ENCODE measurements at regions not wholly inside any gene's neighbourhood (a gene's known extent, or its start where the extent isn't known, plus 50 kb on each side); places are given as distances from the start of the nearest gene placed in this dataset.

GRCh38 chr6:113313841-113314240 is 543.3 kb upstream of the MARCKS start:
- TF ChIP-seq MYC (IDR thresholded peaks at IDR 0.05; ENCODE audit: borderline replicate concordance, low read length) (no peak), ATOH8 (CRISPR knock-in tag; IDR thresholded peaks at IDR 0.05; ENCODE audit: low read depth) (no peak), BCL3 (IDR thresholded peaks at IDR 0.05) (no peak), FOSB (CRISPR knock-in tag; IDR thresholded peaks at IDR 0.05) (no peak), PHF8 (IDR thresholded peaks at IDR 0.05; ENCODE audit: borderline replicate concordance, low read depth) (no peak), ZSCAN20 (CRISPR knock-in tag; IDR thresholded peaks at IDR 0.05) (no peak), E2F6 (IDR thresholded peaks at IDR 0.05; ENCODE audit: borderline replicate concordance, low read depth) (no peak), NR3C1 (IDR thresholded peaks at IDR 0.05) (no peak), CHD2 (IDR thresholded peaks at IDR 0.05; ENCODE audit: low read length, partially characterized antibody) (no peak), ESRRA (IDR thresholded peaks at IDR 0.05; ENCODE audit: borderline replicate concordance, low read length) (no peak), RARB (CRISPR knock-in tag; IDR thresholded peaks at IDR 0.05) (no peak), POLR2AphosphoS2 (conservative IDR thresholded peaks at IDR 0.05; ENCODE audit: low read length) (no peak), JUN (IDR thresholded peaks at IDR 0.05) (no peak), EP300 (IDR thresholded peaks at IDR 0.05) (no peak), MAZ (IDR thresholded peaks at IDR 0.05; ENCODE audit: borderline replicate concordance, low read depth, low read length) (no peak), REST (IDR thresholded peaks at IDR 0.05) (no peak), NFE2L2 (conservative IDR thresholded peaks at IDR 0.05; ENCODE audit: low read length) (no peak), PBX3 (IDR thresholded peaks at IDR 0.05) (no peak), HDAC2 (IDR thresholded peaks at IDR 0.05) (no peak)
- H3K4me1 ChIP-seq, result no peaks in the 10 kb centered on the region
- H3K27ac ChIP-seq, result no peak overlapping the region
- DNase-seq (ENCODE audit: low read depth in 1 of 2, low spot score in 1 of 2) (no peak), FAIRE-seq (no peak), ATAC-seq (no peak)
- H3K4me2 ChIP-seq, result no peak overlapping the region
- CTCF ChIA-PET, result no interaction called here
- H3K9me3 ChIP-seq, result no peaks in the 10 kb centered on the region
- WGBS (ENCODE audit: missing lambda C conversion rate), result 91% methylated on average over 1 of the region's 1 CpG
- POLR2A ChIA-PET, result no interaction called here
- no peak overlapping the region for H3K4me3 ChIP-seq

GRCh38 chr6:113315165-113315564 is 542.0 kb upstream of the MARCKS start:
- no peak for FAIRE-seq
- no peak for ATAC-seq
- Histone ChIP-seq H3K9me3 (no peaks in the 10 kb centered on the region), H3K4me3 (no peak overlapping the region), H3K27ac (no peak overlapping the region), H3K4me2 (no peak overlapping the region), H3K4me1 (no peaks in the 10 kb centered on the region)
- POLR2A ChIA-PET, result no interaction called here
- no peak for TF ChIP-seq ESRRA (IDR thresholded peaks at IDR 0.05; ENCODE audit: borderline replicate concordance, low read length)
- no peak for TF ChIP-seq ZSCAN20 (CRISPR knock-in tag; IDR thresholded peaks at IDR 0.05)
- TF ChIP-seq CHD2 (IDR thresholded peaks at IDR 0.05; ENCODE audit: low read length, partially characterized antibody), result no peak
- TF ChIP-seq EHF (CRISPR knock-in tag; IDR thresholded peaks at IDR 0.05), result no peak
- no peak for TF ChIP-seq HOXB13 (CRISPR knock-in tag; IDR thresholded peaks at IDR 0.05; ENCODE audit: low read depth)
- TF ChIP-seq ATOH8 (CRISPR knock-in tag; IDR thresholded peaks at IDR 0.05; ENCODE audit: low read depth), result no peak
- TF ChIP-seq RCOR1 (IDR thresholded peaks at IDR 0.05; ENCODE audit: low read depth, low read length), result no peak
- no peak for TF ChIP-seq CEBPB (IDR thresholded peaks at IDR 0.05)
- TF ChIP-seq MAX (IDR thresholded peaks at IDR 0.05), result no peak
- TF ChIP-seq PBX3 (IDR thresholded peaks at IDR 0.05), result no peak
- no peak for TF ChIP-seq ZC3H11A (IDR thresholded peaks at IDR 0.05)
- CTCF ChIA-PET, result no interaction called here
- DNase-seq (ENCODE audit: low read depth in 1 of 2, low spot score in 1 of 2), result no peak
- 100% methylated on average over 1 of the region's 1 CpG for WGBS (ENCODE audit: missing lambda C conversion rate)

Measured in A549 (cell line).